ENCODE measurements at regions not wholly inside any gene's neighbourhood (a gene's known extent, or its start where the extent isn't known, plus 50 kb on each side); places are given as distances from the start of the nearest gene placed in this dataset.

- no peak for TF ChIP-seq CTCF (conservative IDR thresholded peaks at IDR 0.05; ENCODE audit: low read depth, low read length)
- Histone ChIP-seq H4K20me1 (ENCODE audit: insufficient read depth) (no peaks in the 10 kb centered on the region), H3K4me3 (IDR thresholded peaks at IDR 0.05; ENCODE audit: insufficient read depth, low read depth, low read length) (no peak overlapping the region), H3K27ac (no peak overlapping the region), H3K36me3 (ENCODE audit: insufficient read depth) (no peaks in the 10 kb centered on the region), H3K9ac (no peak overlapping the region), H3K79me2 (ENCODE audit: insufficient read depth, low read depth) (no peaks in the 10 kb centered on the region), H3K4me1 (ENCODE audit: low read depth, poor library complexity, severe bottlenecking) (no peaks in the 10 kb centered on the region), H2AFZ (ENCODE audit: low read depth) (no peak overlapping the region), H3K27me3 (ENCODE audit: insufficient read depth, low read depth) (no peaks in the 10 kb centered on the region), H3K4me2 (no peak overlapping the region)
These were observed 70.8 kb downstream of the KCNE4 start for GRCh38 chr2:223122781-223123180.

- no peak overlapping the region for H3K9ac ChIP-seq
- H3K4me3 ChIP-seq (IDR thresholded peaks at IDR 0.05; ENCODE audit: insufficient read depth, low read depth, low read length) = no peak overlapping the region
- H3K27me3 ChIP-seq (ENCODE audit: insufficient read depth, low read depth) = no peaks in the 10 kb centered on the region
- H3K36me3 ChIP-seq (ENCODE audit: insufficient read depth) = no peaks in the 10 kb centered on the region
- H3K79me2 ChIP-seq (ENCODE audit: insufficient read depth, low read depth) = no peaks in the 10 kb centered on the region
- no peak overlapping the region for H3K4me2 ChIP-seq
- H2AFZ ChIP-seq (ENCODE audit: low read depth) = no peak overlapping the region
- H3K4me1 ChIP-seq (ENCODE audit: low read depth, poor library complexity, severe bottlenecking) = no peaks in the 10 kb centered on the region
- no peaks in the 10 kb centered on the region for H4K20me1 ChIP-seq (ENCODE audit: insufficient read depth)
- TF ChIP-seq CTCF (conservative IDR thresholded peaks at IDR 0.05; ENCODE audit: low read depth, low read length) = no peak
- no peak overlapping the region for H3K27ac ChIP-seq
These were observed 72.0 kb downstream of the KCNE4 start for GRCh38 chr2:223123855-223124610.

- H4K20me1 ChIP-seq (ENCODE audit: insufficient read depth) = no peaks in the 10 kb centered on the region
- H3K27me3 ChIP-seq (ENCODE audit: insufficient read depth, low read depth) = no peaks in the 10 kb centered on the region
- H3K4me1 ChIP-seq (ENCODE audit: low read depth, poor library complexity, severe bottlenecking) = no peaks in the 10 kb centered on the region
- TF ChIP-seq CTCF (conservative IDR thresholded peaks at IDR 0.05; ENCODE audit: low read depth, low read length) = no peak
- H3K4me3 ChIP-seq (IDR thresholded peaks at IDR 0.05; ENCODE audit: insufficient read depth, low read depth, low read length) = no peak overlapping the region
- no peak overlapping the region for H3K9ac ChIP-seq
- no peak overlapping the region for H2AFZ ChIP-seq (ENCODE audit: low read depth)
- no peaks in the 10 kb centered on the region for H3K79me2 ChIP-seq (ENCODE audit: insufficient read depth, low read depth)
- no peak overlapping the region for H3K4me2 ChIP-seq
- H3K36me3 ChIP-seq (ENCODE audit: insufficient read depth) = no peaks in the 10 kb centered on the region
- H3K27ac ChIP-seq = no peak overlapping the region
These were observed 89.6 kb downstream of the KCNE4 start for GRCh38 chr2:223141606-223142005.

GRCh38 chr2:223142118-223142517 lies 90.1 kb downstream of the KCNE4 start:
- H2AFZ ChIP-seq (ENCODE audit: low read depth) = no peak overlapping the region
- no peaks in the 10 kb centered on the region for H3K4me1 ChIP-seq (ENCODE audit: low read depth, poor library complexity, severe bottlenecking)
- H4K20me1 ChIP-seq (ENCODE audit: insufficient read depth) = no peaks in the 10 kb centered on the region
- no peak overlapping the region for H3K27ac ChIP-seq
- H3K4me2 ChIP-seq = no peak overlapping the region
- no peak overlapping the region for H3K9ac ChIP-seq
- no peak overlapping the region for H3K4me3 ChIP-seq (IDR thresholded peaks at IDR 0.05; ENCODE audit: insufficient read depth, low read depth, low read length)
- H3K79me2 ChIP-seq (ENCODE audit: insufficient read depth, low read depth) = no peaks in the 10 kb centered on the region
- H3K27me3 ChIP-seq (ENCODE audit: insufficient read depth, low read depth) = no peaks in the 10 kb centered on the region
- H3K36me3 ChIP-seq (ENCODE audit: insufficient read depth) = no peaks in the 10 kb centered on the region
- no peak for TF ChIP-seq CTCF (conservative IDR thresholded peaks at IDR 0.05; ENCODE audit: low read depth, low read length)

Data from KMS-11 (cell line).